Loucy (cell line): ENCODE measurements at regions not wholly inside any gene's neighbourhood (a gene's known extent, or its start where the extent isn't known, plus 50 kb on each side); places are given as distances from the start of the nearest gene placed in this dataset.

Source experiments
- EZH2phosphoT487 ChIP-seq: fragments of 200-600 bp; IDR thresholded peaks from 2 replicates; pipeline ENCODE4 v1.6.1; 2018; ENCODE audit warnings: antibody characterized with exemption, mild to moderate bottlenecking, moderate library complexity, borderline replicate concordance
- TF ChIP-seq, protein P1 (sequence below): fragments of 200-600 bp; sonication (generic); conservative IDR thresholded peaks from 2 replicates; pipeline ENCODE4 v1.5.1; 2014; ENCODE audit warnings: mild to moderate bottlenecking, antibody characterized with exemption, low read length

DNA sequence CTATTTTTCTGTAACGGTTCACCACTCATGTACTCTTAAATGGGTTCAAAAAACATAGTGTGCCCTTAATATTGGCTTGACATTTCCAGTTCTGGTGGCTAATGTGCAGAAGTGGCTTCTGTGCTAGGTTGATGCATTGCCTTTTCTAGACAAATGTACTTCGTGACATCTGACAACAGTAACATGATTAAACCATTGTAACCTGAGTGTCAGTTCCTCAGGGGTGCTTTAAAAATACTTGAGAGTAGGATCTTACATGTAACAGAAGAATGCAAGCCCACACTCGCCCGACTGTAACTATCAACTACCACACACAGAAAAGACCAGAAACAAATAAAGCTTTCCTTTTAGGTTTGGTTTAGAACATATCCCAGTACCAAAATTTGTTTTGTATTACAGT is 393.4 kb upstream of the NFE2L3 start:
- TF ChIP-seq, protein P1, sequence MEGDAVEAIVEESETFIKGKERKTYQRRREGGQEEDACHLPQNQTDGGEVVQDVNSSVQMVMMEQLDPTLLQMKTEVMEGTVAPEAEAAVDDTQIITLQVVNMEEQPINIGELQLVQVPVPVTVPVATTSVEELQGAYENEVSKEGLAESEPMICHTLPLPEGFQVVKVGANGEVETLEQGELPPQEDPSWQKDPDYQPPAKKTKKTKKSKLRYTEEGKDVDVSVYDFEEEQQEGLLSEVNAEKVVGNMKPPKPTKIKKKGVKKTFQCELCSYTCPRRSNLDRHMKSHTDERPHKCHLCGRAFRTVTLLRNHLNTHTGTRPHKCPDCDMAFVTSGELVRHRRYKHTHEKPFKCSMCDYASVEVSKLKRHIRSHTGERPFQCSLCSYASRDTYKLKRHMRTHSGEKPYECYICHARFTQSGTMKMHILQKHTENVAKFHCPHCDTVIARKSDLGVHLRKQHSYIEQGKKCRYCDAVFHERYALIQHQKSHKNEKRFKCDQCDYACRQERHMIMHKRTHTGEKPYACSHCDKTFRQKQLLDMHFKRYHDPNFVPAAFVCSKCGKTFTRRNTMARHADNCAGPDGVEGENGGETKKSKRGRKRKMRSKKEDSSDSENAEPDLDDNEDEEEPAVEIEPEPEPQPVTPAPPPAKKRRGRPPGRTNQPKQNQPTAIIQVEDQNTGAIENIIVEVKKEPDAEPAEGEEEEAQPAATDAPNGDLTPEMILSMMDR: no peak
- TF ChIP-seq EZH2phosphoT487: no peak
